HepG2 (cell line): ENCODE measurements at regions not wholly inside any gene's neighbourhood (a gene's known extent, or its start where the extent isn't known, plus 50 kb on each side); places are given as distances from the start of the nearest gene placed in this dataset.

ENCODE experiments used
- BRCA1 ChIP-seq: sonication (generic); formaldehyde crosslinking; IDR thresholded peaks from 2 replicates; pipeline ENCODE4 v1.4.0; 2020; ENCODE audit warnings: missing genetic modification reagents
- HDAC2 ChIP-seq: sonication (generic); formaldehyde crosslinking; IDR thresholded peaks from 2 replicates; pipeline ENCODE4 v1.4.0; 2020; ENCODE audit warnings: missing genetic modification reagents
- HNRNPH1 ChIP-seq: fragments of 200-400 bp; formaldehyde crosslinking; optimal IDR thresholded peaks from 2 replicates; pipeline ENCODE3; 2017; ENCODE audit warnings: mild to moderate bottlenecking, low read depth, low read length
- MAZ ChIP-seq, 2 experiments: sonication (generic) in 1 of 2; formaldehyde crosslinking in 1 of 2; IDR thresholded peaks; 2 replicates each; pipeline versions ENCODE4 v1.5.0 to v1.6.1; 2012 to 2020; ENCODE audit warnings: low read depth in 2 of 2, mild to moderate bottlenecking in 2 of 2, borderline replicate concordance in 1 of 2, improper control_type of control experiment in 1 of 2, low read length in 1 of 2, missing genetic modification reagents in 1 of 2, moderate library complexity in 1 of 2
- NFE2 ChIP-seq: sonication (generic); formaldehyde crosslinking; IDR thresholded peaks from 2 replicates; pipeline ENCODE4 v1.4.0; 2020; ENCODE audit warnings: missing genetic modification reagents
- POLR2AphosphoS5 ChIP-seq: IDR thresholded peaks from 2 replicates; pipeline ENCODE4 v1.6.1; 2012; ENCODE audit warnings: low read depth, low read length
- ZNF317 ChIP-seq: sonication (generic); formaldehyde crosslinking; IDR thresholded peaks from 2 replicates; pipeline ENCODE4 v1.5.0; 2020; ENCODE audit warnings: mild to moderate bottlenecking, missing genetic modification reagents

DNA sequence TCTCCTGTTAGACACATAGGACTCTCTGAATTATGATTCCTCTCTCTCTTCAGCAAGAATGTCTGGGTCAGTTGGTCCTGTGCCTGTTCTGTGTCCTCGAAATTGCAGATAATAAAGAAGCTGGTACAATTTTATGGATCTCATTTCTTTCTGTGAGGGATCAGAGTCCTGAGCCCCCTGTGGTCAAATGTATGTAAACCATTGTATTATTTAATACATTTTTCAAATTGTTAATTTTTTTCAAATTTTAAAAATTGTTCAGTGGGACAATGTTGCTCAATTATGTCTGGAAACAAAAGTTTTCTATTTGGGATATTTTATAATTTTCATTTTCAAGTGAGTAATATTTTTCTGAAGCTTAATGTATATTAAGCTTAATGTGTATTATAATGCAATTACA, 513.5 kb downstream of the CCER1 start:
- TF ChIP-seq HNRNPH1 (no peak), BRCA1 (no peak), POLR2AphosphoS5 (no peak), MAZ (IDR thresholded peaks at IDR 0.05; ENCODE audit: borderline replicate concordance, low read depth, low read length) (no peak), MAZ (CRISPR knock-in tag; IDR thresholded peaks at IDR 0.05; ENCODE audit: low read depth) (no peak), HDAC2 (CRISPR knock-in tag) (no peak), NFE2 (CRISPR knock-in tag) (no peak), ZNF317 (CRISPR knock-in tag) (no peak)
